B cell (primary cell): ENCODE measurements at regions not wholly inside any gene's neighbourhood (a gene's known extent, or its start where the extent isn't known, plus 50 kb on each side); places are given as distances from the start of the nearest gene placed in this dataset.

Experiments
- ATAC-seq: fragments of 200-7000 bp; cut with Tn5 transposase; one replicate; pipeline ENCODE4 v1.10.0; 2021; ENCODE audit warnings: low read depth, mild to moderate bottlenecking, moderate number of reproducible peaks, moderate library complexity
- CTCF ChIA-PET: fragments of 350-600 bp; sonication (Branson Sonifier 250); formaldehyde crosslinking; loops from one replicate; lab custom pipeline; 2021; ENCODE audit warnings: antibody characterized with exemption, inconsistent platforms; lab: Charles Lee
- POLR2A ChIA-PET: fragments of 350-600 bp; sonication (Branson Sonifier 250); formaldehyde crosslinking; loops from one replicate; lab custom pipeline; 2021; ENCODE audit warnings: antibody characterized with exemption; lab: Charles Lee
- DNase-seq: peaks from one replicate; pipeline ENCODE4 v3.0.0; 2013
- H2AFZ ChIP-seq: 2 replicates; pipeline ENCODE4 v1.6.1; 2012; ENCODE audit warnings: mild to moderate bottlenecking, low read depth, low read length; ENCODE audit not compliant: insufficient read depth, poor library complexity, severe bottlenecking
- H3K27ac ChIP-seq, 2 donors: 1 replicate in 1 of 2; 2 replicates in 1 of 2; pipeline ENCODE4 v1.5.1; 2012 to 2013; ENCODE audit warnings: low read length in 2 of 2, mild to moderate bottlenecking in 2 of 2, moderate library complexity in 1 of 2
- H3K27me3 ChIP-seq, 4 experiments: fragments of 200-600 bp in 1 of 4; sonication (generic) in 1 of 4; replicated peaks in 1 of 4; 1 replicate in 2 of 4; 2 replicates in 2 of 4; pipeline versions ENCODE4 v1.6.1 to v1.7.0; 2013 to 2016; ENCODE audit warnings: low read length in 3 of 4, mild to moderate bottlenecking in 2 of 4, mixed read lengths in 1 of 4, moderate library complexity in 1 of 4; ENCODE audit not compliant: insufficient read depth in 4 of 4, control insufficient read depth in 3 of 4; ENCODE audit errors: control extremely low read depth in 1 of 4
- H3K36me3 ChIP-seq, 2 experiments: replicated peaks in 1 of 2; 1 replicate in 1 of 2; 2 replicates in 1 of 2; pipeline versions ENCODE4 v1.6.1 to v1.7.1; 2013; ENCODE audit warnings: low read length in 1 of 2; ENCODE audit not compliant: insufficient read depth in 2 of 2, control insufficient read depth in 1 of 2; ENCODE audit errors: control extremely low read depth in 1 of 2, extremely low read depth in 1 of 2
- H3K4me1 ChIP-seq, 2 donors: fragments of 200-600 bp in 1 of 2; sonication (generic) in 1 of 2; 1 replicate in 1 of 2; 2 replicates in 1 of 2; pipeline versions ENCODE4 v1.5.1 to v1.6.1; 2013 to 2017; ENCODE audit warnings: low read length in 2 of 2; ENCODE audit not compliant: control insufficient read depth in 2 of 2, insufficient read depth in 2 of 2
- H3K4me2 ChIP-seq: replicated peaks from 2 replicates; pipeline ENCODE3; 2012; ENCODE audit warnings: mild to moderate bottlenecking, low read depth, low read length; ENCODE audit not compliant: poor library complexity, severe bottlenecking
- H3K4me3 ChIP-seq, 5 experiments: fragments of 200-600 bp in 1 of 5; sonication (generic) in 1 of 5; 1 replicate in 3 of 5; 2 replicates in 2 of 5; pipeline versions ENCODE4 v1.5.1 to v1.7.0; 2011 to 2016; ENCODE audit warnings: low read length in 4 of 5, mild to moderate bottlenecking in 4 of 5, low read depth in 2 of 5, control low read depth in 1 of 5, moderate library complexity in 1 of 5; ENCODE audit not compliant: insufficient read depth in 1 of 5; ENCODE audit errors: control extremely low read depth in 1 of 5, extremely low read depth in 1 of 5
- H3K79me2 ChIP-seq: fragments of 200-600 bp; sonication (generic); one replicate; pipeline ENCODE4 v1.6.0; 2016; ENCODE audit warnings: low read length; ENCODE audit not compliant: control insufficient read depth, insufficient read depth
- H3K9ac ChIP-seq: fragments of 200-600 bp; sonication (generic); 2 replicates; pipeline ENCODE4 v1.6.1; 2017; ENCODE audit warnings: mild to moderate bottlenecking, low read length, moderate library complexity
- H3K9me3 ChIP-seq, 3 donors: one replicate each; pipeline versions ENCODE4 v1.6.1 to v1.7.1; 2013; ENCODE audit warnings: low read length in 2 of 3; ENCODE audit not compliant: control insufficient read depth in 2 of 3, insufficient read depth in 1 of 3; ENCODE audit errors: control extremely low read depth in 1 of 3
- H4K20me1 ChIP-seq: 2 replicates; pipeline ENCODE4 v1.6.0; 2012; ENCODE audit warnings: mild to moderate bottlenecking, low read length; ENCODE audit not compliant: insufficient read depth, control insufficient read depth, poor library complexity, severe bottlenecking
- H3K27ac Mint-ChIP-seq: one replicate; pipeline ENCODE4 v1.8.0; 2021; ENCODE audit warnings: mixed read lengths
- H3K27me3 Mint-ChIP-seq: one replicate; pipeline ENCODE4 v1.8.0; 2021; ENCODE audit warnings: mixed read lengths
- H3K4me1 Mint-ChIP-seq: one replicate; pipeline ENCODE4 v1.8.0; 2021; ENCODE audit warnings: mixed read lengths
- H3K4me3 Mint-ChIP-seq: one replicate; pipeline ENCODE4 v1.8.0; 2021; ENCODE audit warnings: mixed read lengths
- H3K9me3 Mint-ChIP-seq: one replicate; pipeline ENCODE4 v1.8.0; 2022; ENCODE audit warnings: mixed read lengths; ENCODE audit not compliant: insufficient read depth
- EZH2 ChIP-seq: IDR thresholded peaks from 2 replicates; pipeline ENCODE4 v1.6.1; 2012; ENCODE audit warnings: borderline replicate concordance, low read depth, mild to moderate bottlenecking, moderate library complexity, low read length; ENCODE audit not compliant: insufficient read depth, poor library complexity, severe bottlenecking
- whole genome bisulfite sequencing: methylation state at CpG from one replicate; pipeline ENCODE4 v1.1.5; 2013; ENCODE audit warnings: missing lambda C conversion rate; ENCODE audit not compliant: insufficient coverage; 5-methylcytosine and 5-hydroxymethylcytosine counted together
- intact Hi-C: fragments of 100-400 bp; cut with micrococcal nuclease; formaldehyde crosslinking; loops from one replicate; pipeline ENCODE4 v1.10.0; 2022
- TF ChIP-seq, protein P1 (sequence below): fragments of 200-600 bp; IDR thresholded peaks from one replicate; pipeline ENCODE4 v1.8.0; 2022; ENCODE audit warnings: antibody characterized with exemption, mild to moderate bottlenecking

DNA sequence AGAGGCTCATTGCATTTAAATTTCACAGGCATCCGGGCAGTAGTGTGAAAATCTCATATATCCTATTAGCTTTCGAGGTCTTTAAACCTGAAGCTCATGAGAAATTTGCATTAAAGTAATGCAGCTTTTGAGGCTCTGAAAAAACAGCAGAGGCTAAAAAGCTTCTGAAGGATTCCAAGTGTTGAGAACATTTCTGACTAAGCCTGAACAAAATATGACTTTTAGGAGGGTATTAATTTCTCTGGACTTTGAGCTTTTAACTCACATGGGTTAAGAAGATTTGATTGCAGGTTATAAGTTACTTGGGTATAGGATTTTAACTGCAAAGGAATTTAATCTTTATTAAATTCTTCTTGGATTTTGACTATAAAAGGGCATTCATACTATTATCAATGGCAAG is 743.9 kb downstream of the TLE1 start:
- Histone ChIP-seq H3K4me1 (no peaks in the 10 kb centered on the region), H3K79me2 (no peaks in the 10 kb centered on the region), H2AFZ (no peak overlapping the region), H3K4me2 (no peak overlapping the region), H3K36me3 (no peaks in the 10 kb centered on the region), H3K27me3 (no peaks in the 10 kb centered on the region), H3K4me3 (no peak overlapping the region), H3K9me3 (no peaks in the 10 kb centered on the region), H3K27ac (no peak overlapping the region), H4K20me1 (no peaks in the 10 kb centered on the region), H3K9ac (no peak overlapping the region)
- POLR2A ChIA-PET, result no interaction called here
- CTCF ChIA-PET, result no interaction called here
- TF ChIP-seq, protein P1, sequence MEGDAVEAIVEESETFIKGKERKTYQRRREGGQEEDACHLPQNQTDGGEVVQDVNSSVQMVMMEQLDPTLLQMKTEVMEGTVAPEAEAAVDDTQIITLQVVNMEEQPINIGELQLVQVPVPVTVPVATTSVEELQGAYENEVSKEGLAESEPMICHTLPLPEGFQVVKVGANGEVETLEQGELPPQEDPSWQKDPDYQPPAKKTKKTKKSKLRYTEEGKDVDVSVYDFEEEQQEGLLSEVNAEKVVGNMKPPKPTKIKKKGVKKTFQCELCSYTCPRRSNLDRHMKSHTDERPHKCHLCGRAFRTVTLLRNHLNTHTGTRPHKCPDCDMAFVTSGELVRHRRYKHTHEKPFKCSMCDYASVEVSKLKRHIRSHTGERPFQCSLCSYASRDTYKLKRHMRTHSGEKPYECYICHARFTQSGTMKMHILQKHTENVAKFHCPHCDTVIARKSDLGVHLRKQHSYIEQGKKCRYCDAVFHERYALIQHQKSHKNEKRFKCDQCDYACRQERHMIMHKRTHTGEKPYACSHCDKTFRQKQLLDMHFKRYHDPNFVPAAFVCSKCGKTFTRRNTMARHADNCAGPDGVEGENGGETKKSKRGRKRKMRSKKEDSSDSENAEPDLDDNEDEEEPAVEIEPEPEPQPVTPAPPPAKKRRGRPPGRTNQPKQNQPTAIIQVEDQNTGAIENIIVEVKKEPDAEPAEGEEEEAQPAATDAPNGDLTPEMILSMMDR, result no peak
- no peak for TF ChIP-seq EZH2
- H3K4me1 Mint-ChIP-seq, result no peaks in the 10 kb centered on the region
- H3K27me3 Mint-ChIP-seq, result no peaks in the 10 kb centered on the region
- no peak overlapping the region for H3K27ac Mint-ChIP-seq
- no CpG with 5 or more reads among the region's 2 CpGs for WGBS
- no peak for ATAC-seq
- no peak overlapping the region for H3K4me3 Mint-ChIP-seq
- no peak for DNase-seq
- intact Hi-C loops, result no loop called here
- no peaks in the 10 kb centered on the region for H3K9me3 Mint-ChIP-seq

DNA sequence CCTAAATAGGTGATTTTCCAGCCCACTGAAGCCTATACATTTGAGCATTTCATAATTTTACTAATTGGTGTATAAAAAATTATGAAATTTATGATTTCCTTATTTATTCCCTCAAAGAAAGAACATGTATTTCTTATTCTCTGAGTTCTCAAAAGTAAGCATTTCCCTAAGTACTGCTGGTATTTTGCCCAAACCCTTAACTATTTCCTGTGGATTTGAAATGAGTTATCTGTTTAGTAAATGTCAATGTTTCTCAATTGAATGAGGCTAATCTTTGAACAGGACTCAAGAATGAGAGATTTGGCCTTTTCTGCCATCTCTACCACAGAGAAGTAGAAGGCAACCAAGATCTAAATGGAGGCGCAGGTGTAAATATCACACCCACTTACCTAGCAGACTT is 751.7 kb downstream of the TLE1 start:
- no peaks in the 10 kb centered on the region for H3K36me3 ChIP-seq
- no peak overlapping the region for H3K27ac Mint-ChIP-seq
- H3K4me1 Mint-ChIP-seq, result no peaks in the 10 kb centered on the region
- no peaks in the 10 kb centered on the region for H3K4me1 ChIP-seq
- intact Hi-C loops, result no loop called here
- H3K9me3 ChIP-seq, result no peaks in the 10 kb centered on the region
- no peak overlapping the region for H3K27ac ChIP-seq
- ChIA-PET CTCF (no interaction called here), POLR2A (no interaction called here)
- 100% methylated on average over 1 of the region's 1 CpG for WGBS
- H3K79me2 ChIP-seq, result no peaks in the 10 kb centered on the region
- no peak overlapping the region for H3K4me3 Mint-ChIP-seq
- no peaks in the 10 kb centered on the region for H3K27me3 ChIP-seq
- no peak overlapping the region for H2AFZ ChIP-seq
- no peaks in the 10 kb centered on the region for H4K20me1 ChIP-seq
- H3K9me3 Mint-ChIP-seq, result no peaks in the 10 kb centered on the region
- no peak overlapping the region for H3K9ac ChIP-seq
- ATAC-seq (no peak), DNase-seq (no peak)
- TF ChIP-seq EZH2, result no peak
- TF ChIP-seq, protein P1, result no peak
- H3K27me3 Mint-ChIP-seq, result no peaks in the 10 kb centered on the region
- no peak overlapping the region for H3K4me2 ChIP-seq
- no peak overlapping the region for H3K4me3 ChIP-seq
